ENCODE measurements at regions not wholly inside any gene's neighbourhood (a gene's known extent, or its start where the extent isn't known, plus 50 kb on each side); places are given as distances from the start of the nearest gene placed in this dataset.

- Histone ChIP-seq H3K4me3 (no peak overlapping the region), H3K36me3 (ENCODE audit: insufficient read depth, low read length) (no peaks in the 10 kb centered on the region), H3K9me3 (ENCODE audit: low read depth, low read length) (no peaks in the 10 kb centered on the region), H3K9ac (ENCODE audit: insufficient read length) (no peak overlapping the region), H3K27ac (peak overlapping the region; percentile 30; the same call in 1 of the 2 replicates)
- TF ChIP-seq POLR2AphosphoS5 (IDR thresholded peaks at IDR 0.05; ENCODE audit: borderline replicate concordance, low read depth, low read length) (no peak), EZH2 (IDR thresholded peaks at IDR 0.05) (no peak), FOXP2 (optimal IDR thresholded peaks at IDR 0.05; ENCODE audit: control extremely low read depth, extremely low read length, insufficient read depth) (no peak)
- DNase-seq (ENCODE audit: low read depth, low spot score): peak; percentile 20
Observed at GRCh38 chr12:11580125-11580751, 69.2 kb upstream of the ETV6 start.

- Histone ChIP-seq H3K36me3 (ENCODE audit: insufficient read depth, low read length) (no peaks in the 10 kb centered on the region), H3K27ac (no peak overlapping the region), H3K9ac (ENCODE audit: insufficient read length) (no peak overlapping the region), H3K4me3 (no peak overlapping the region), H3K9me3 (ENCODE audit: low read depth, low read length) (no peaks in the 10 kb centered on the region)
- DNase-seq (ENCODE audit: low read depth, low spot score): peak; percentile 83
- TF ChIP-seq POLR2AphosphoS5 (IDR thresholded peaks at IDR 0.05; ENCODE audit: borderline replicate concordance, low read depth, low read length) (no peak), FOXP2 (optimal IDR thresholded peaks at IDR 0.05; ENCODE audit: control extremely low read depth, extremely low read length, insufficient read depth) (no peak), EZH2 (IDR thresholded peaks at IDR 0.05) (no peak)
Observed at GRCh38 chr12:11581179-11581755, 68.2 kb upstream of the ETV6 start.

GRCh38 chr12:11584221-11584855 is 65.1 kb upstream of the ETV6 start:
- Histone ChIP-seq H3K9ac (ENCODE audit: insufficient read length) (no peak overlapping the region), H3K27ac (no peak overlapping the region), H3K4me3 (no peak overlapping the region), H3K9me3 (ENCODE audit: low read depth, low read length) (no peaks in the 10 kb centered on the region), H3K36me3 (ENCODE audit: insufficient read depth, low read length) (no peaks in the 10 kb centered on the region)
- TF ChIP-seq POLR2AphosphoS5 (IDR thresholded peaks at IDR 0.05; ENCODE audit: borderline replicate concordance, low read depth, low read length) (no peak), FOXP2 (optimal IDR thresholded peaks at IDR 0.05; ENCODE audit: control extremely low read depth, extremely low read length, insufficient read depth) (no peak), EZH2 (IDR thresholded peaks at IDR 0.05) (no peak)
- DNase-seq (ENCODE audit: low read depth, low spot score): no peak

GRCh38 chr12:11592484-11592883 is 57.0 kb upstream of the ETV6 start:
- DNase-seq (ENCODE audit: low read depth, low spot score): no peak
- H3K27ac ChIP-seq: no peak overlapping the region
- H3K36me3 ChIP-seq (ENCODE audit: insufficient read depth, low read length): no peaks in the 10 kb centered on the region
- H3K9me3 ChIP-seq (ENCODE audit: low read depth, low read length): no peaks in the 10 kb centered on the region
- no peak overlapping the region for H3K9ac ChIP-seq (ENCODE audit: insufficient read length)
- no peak overlapping the region for H3K4me3 ChIP-seq
- no peak for TF ChIP-seq POLR2AphosphoS5 (IDR thresholded peaks at IDR 0.05; ENCODE audit: borderline replicate concordance, low read depth, low read length)
- TF ChIP-seq EZH2 (IDR thresholded peaks at IDR 0.05): no peak

- Histone ChIP-seq H3K36me3 (ENCODE audit: insufficient read depth, low read length) (no peaks in the 10 kb centered on the region), H3K27ac (no peak overlapping the region), H3K9ac (ENCODE audit: insufficient read length) (no peak overlapping the region), H3K9me3 (ENCODE audit: low read depth, low read length) (no peaks in the 10 kb centered on the region), H3K4me3 (no peak overlapping the region)
- DNase-seq (ENCODE audit: low read depth, low spot score): no peak
- TF ChIP-seq EZH2 (IDR thresholded peaks at IDR 0.05) (no peak), FOXP2 (optimal IDR thresholded peaks at IDR 0.05; ENCODE audit: control extremely low read depth, extremely low read length, insufficient read depth) (no peak), POLR2AphosphoS5 (IDR thresholded peaks at IDR 0.05; ENCODE audit: borderline replicate concordance, low read depth, low read length) (no peak)
Observed at GRCh38 chr12:11593013-11593412, 56.5 kb upstream of the ETV6 start.

- Histone ChIP-seq H3K9me3 (ENCODE audit: low read depth, low read length) (no peaks in the 10 kb centered on the region), H3K27ac (no peak overlapping the region), H3K36me3 (ENCODE audit: insufficient read depth, low read length) (no peaks in the 10 kb centered on the region), H3K9ac (ENCODE audit: insufficient read length) (no peak overlapping the region), H3K4me3 (no peak overlapping the region)
- DNase-seq (ENCODE audit: low read depth, low spot score): no peak
- TF ChIP-seq POLR2AphosphoS5 (IDR thresholded peaks at IDR 0.05; ENCODE audit: borderline replicate concordance, low read depth, low read length): no peak
- no peak for TF ChIP-seq FOXP2 (optimal IDR thresholded peaks at IDR 0.05; ENCODE audit: control extremely low read depth, extremely low read length, insufficient read depth)
- no peak for TF ChIP-seq EZH2 (IDR thresholded peaks at IDR 0.05)
Observed at GRCh38 chr12:11595080-11595479, 54.4 kb upstream of the ETV6 start.

- no peak for DNase-seq (ENCODE audit: low read depth, low spot score)
- H3K27ac ChIP-seq: no peak overlapping the region
- TF ChIP-seq POLR2AphosphoS5 (IDR thresholded peaks at IDR 0.05; ENCODE audit: borderline replicate concordance, low read depth, low read length) (no peak), FOXP2 (optimal IDR thresholded peaks at IDR 0.05; ENCODE audit: control extremely low read depth, extremely low read length, insufficient read depth) (no peak), EZH2 (IDR thresholded peaks at IDR 0.05) (no peak)
- H3K36me3 ChIP-seq (ENCODE audit: insufficient read depth, low read length): no peaks in the 10 kb centered on the region
- H3K4me3 ChIP-seq: no peak overlapping the region
- no peak overlapping the region for H3K9ac ChIP-seq (ENCODE audit: insufficient read length)
- H3K9me3 ChIP-seq (ENCODE audit: low read depth, low read length): no peaks in the 10 kb centered on the region
Observed at GRCh38 chr12:11596141-11596540, 53.3 kb upstream of the ETV6 start.

GRCh38 chr12:11598900-11599299 is 50.6 kb upstream of the ETV6 start:
- DNase-seq (ENCODE audit: low read depth, low spot score): no peak
- Histone ChIP-seq H3K4me3 (no peak overlapping the region), H3K27ac (no peak overlapping the region), H3K36me3 (ENCODE audit: insufficient read depth, low read length) (no peaks in the 10 kb centered on the region), H3K9ac (ENCODE audit: insufficient read length) (no peak overlapping the region), H3K9me3 (ENCODE audit: low read depth, low read length) (no peaks in the 10 kb centered on the region)
- TF ChIP-seq POLR2AphosphoS5 (IDR thresholded peaks at IDR 0.05; ENCODE audit: borderline replicate concordance, low read depth, low read length) (no peak), FOXP2 (optimal IDR thresholded peaks at IDR 0.05; ENCODE audit: control extremely low read depth, extremely low read length, insufficient read depth) (no peak)
